A549 (cell line): ENCODE measurements at regions not wholly inside any gene's neighbourhood (a gene's known extent, or its start where the extent isn't known, plus 50 kb on each side); places are given as distances from the start of the nearest gene placed in this dataset.

Experiments used
- CTCF ChIP-seq: fragments of >200 bp; sonication (Bioruptor Twin); formaldehyde crosslinking; IDR thresholded peaks from 3 replicates; pipeline ENCODE4 v1.5.1; 2016
- ELK1 ChIP-seq: fragments of 150-350 bp; IDR thresholded peaks from 2 replicates; pipeline ENCODE4 v1.6.1; 2014; ENCODE audit warnings: low read depth, mild to moderate bottlenecking, low read length
- POLR2A ChIP-seq: IDR thresholded peaks from 2 replicates; pipeline ENCODE4 v1.6.1; 2012; ENCODE audit warnings: mild to moderate bottlenecking, low read length
- REST ChIP-seq: fragments of 200-600 bp; sonication (generic); IDR thresholded peaks from 2 replicates; pipeline ENCODE4 v1.6.1; 2016; ENCODE audit warnings: antibody characterized with exemption, mild to moderate bottlenecking, moderate library complexity
- RFX5 ChIP-seq: fragments of 450-650 bp; IDR thresholded peaks from 2 replicates; pipeline ENCODE4 v1.7.1; 2014; ENCODE audit warnings: antibody characterized with exemption, mild to moderate bottlenecking, moderate library complexity
- TP53 ChIP-seq: fragments of 250-450 bp; sonication (Bioruptor Pico); IDR thresholded peaks from 2 replicates; pipeline ENCODE4 v1.5.0; 2021; ENCODE audit warnings: mild to moderate bottlenecking, moderate library complexity

GRCh38 chr2:128988967-128989366 is 670.3 kb upstream of the HS6ST1 start:
- TF ChIP-seq ELK1 (no peak), CTCF (no peak), POLR2A (no peak), TP53 (CRISPR knock-in tag) (no peak), RFX5 (no peak), REST (no peak)
